HEK293 (cell line): ENCODE measurements at regions not wholly inside any gene's neighbourhood (a gene's known extent, or its start where the extent isn't known, plus 50 kb on each side); places are given as distances from the start of the nearest gene placed in this dataset.

Experiments
- CTCF ChIA-PET: fragments of 350-600 bp; formaldehyde crosslinking; extraction: SDS; loops from one replicate; lab custom pipeline; 2021; ENCODE audit warnings: antibody characterized with exemption; lab: Yijun Ruan, JAX
- POLR2A ChIA-PET: fragments of 300-600 bp; formaldehyde crosslinking; extraction: SDS; loops from one replicate; lab custom pipeline; 2020; ENCODE audit warnings: antibody characterized with exemption, inconsistent platforms; lab: Yijun Ruan, JAX
- H3K27ac ChIP-seq: fragments of 200-500 bp; sonication (Bioruptor generic); 2 replicates; pipeline ENCODE4 v1.5.1; 2014; ENCODE audit warnings: low read depth, low read length, control low read depth, inconsistent platforms; ENCODE audit errors: extremely low read depth
- H3K36me3 ChIP-seq, 2 experiments: fragments of 200-500 bp in 1 of 2; sonication (Bioruptor generic) in 1 of 2; 1 replicate in 1 of 2; 2 replicates in 1 of 2; pipeline ENCODE4 v1.5.1; 2014 to 2017; ENCODE audit warnings: inconsistent platforms in 2 of 2, low read length in 2 of 2; ENCODE audit not compliant: control insufficient read depth in 2 of 2, insufficient read depth in 1 of 2
- H3K4me1 ChIP-seq: fragments of 200-500 bp; sonication (Bioruptor generic); 2 replicates; pipeline ENCODE4 v1.5.1; 2014; ENCODE audit warnings: mild to moderate bottlenecking, low read length, inconsistent platforms; ENCODE audit not compliant: control insufficient read depth, insufficient read depth
- H3K4me3 ChIP-seq: 2 replicates; pipeline ENCODE4 v1.5.1; 2011; ENCODE audit warnings: low read depth, mild to moderate bottlenecking, control low read depth, low read length, moderate library complexity
- H3K9me3 ChIP-seq: fragments of 200-500 bp; sonication (Bioruptor generic); 2 replicates; pipeline ENCODE4 v1.5.1; 2014; ENCODE audit warnings: low read depth, low read length, inconsistent platforms; ENCODE audit not compliant: control insufficient read depth, insufficient read depth
- BCL11A ChIP-seq: fragments of 450-650 bp; formaldehyde crosslinking; IDR thresholded peaks from 2 replicates; pipeline ENCODE4 v1.5.1; 2016; ENCODE audit warnings: low read depth, missing biosample characterization, missing genetic modification characterization
- RBAK ChIP-seq: fragments of 450-650 bp; formaldehyde crosslinking; IDR thresholded peaks from 2 replicates; pipeline ENCODE4 v1.5.1; 2016; ENCODE audit warnings: missing biosample characterization, missing genetic modification characterization
- SCRT1 ChIP-seq: fragments of 450-650 bp; formaldehyde crosslinking; IDR thresholded peaks from 2 replicates; pipeline ENCODE4 v1.5.1; 2016; ENCODE audit warnings: missing biosample characterization, missing genetic modification characterization, borderline replicate concordance
- ZBTB48 ChIP-seq: fragments of 450-650 bp; formaldehyde crosslinking; IDR thresholded peaks from 2 replicates; pipeline ENCODE4 v1.5.1; 2016; ENCODE audit warnings: missing biosample characterization, missing genetic modification characterization
- ZNF16 ChIP-seq: fragments of 450-650 bp; formaldehyde crosslinking; IDR thresholded peaks from 2 replicates; pipeline ENCODE4 v1.5.1; 2016; ENCODE audit warnings: low read depth, missing biosample characterization, missing genetic modification characterization
- ZNF513 ChIP-seq: fragments of 450-650 bp; IDR thresholded peaks from 2 replicates; pipeline ENCODE4 v1.5.1; 2018; ENCODE audit warnings: missing biosample characterization, missing genetic modification characterization
- ZNF626 ChIP-seq: fragments of 450-650 bp; sonication (Bioruptor Pico); formaldehyde crosslinking; IDR thresholded peaks from 2 replicates; pipeline ENCODE4 v1.5.1; 2018; ENCODE audit warnings: missing biosample characterization, missing genetic modification characterization, inconsistent platforms
- ZNF658 ChIP-seq: fragments of 450-650 bp; formaldehyde crosslinking; IDR thresholded peaks from 2 replicates; pipeline ENCODE4; 2016; ENCODE audit warnings: missing biosample characterization, missing genetic modification characterization
- ZNF707 ChIP-seq: fragments of 450-650 bp; formaldehyde crosslinking; IDR thresholded peaks from 2 replicates; pipeline ENCODE4 v1.5.1; 2016; ENCODE audit warnings: missing biosample characterization, missing genetic modification characterization
- ZNF791 ChIP-seq: fragments of 450-650 bp; formaldehyde crosslinking; IDR thresholded peaks from 2 replicates; pipeline ENCODE4 v1.5.1; 2016; ENCODE audit warnings: missing biosample characterization, missing genetic modification characterization
- TF ChIP-seq, protein P1 (sequence below): fragments of 450-650 bp; formaldehyde crosslinking; conservative IDR thresholded peaks from 2 replicates; pipeline ENCODE4 v1.5.1; 2016; ENCODE audit warnings: low read depth, missing biosample characterization, missing genetic modification characterization
- TF ChIP-seq, protein P2 (sequence below): fragments of 450-650 bp; formaldehyde crosslinking; optimal IDR thresholded peaks from 2 replicates; pipeline ENCODE3; 2016; ENCODE audit warnings: missing biosample characterization, mild to moderate bottlenecking, missing genetic modification characterization
- TF ChIP-seq, protein P3 (sequence below): fragments of 450-650 bp; formaldehyde crosslinking; IDR thresholded peaks from 2 replicates; pipeline ENCODE4 v1.5.1; 2016; ENCODE audit warnings: missing biosample characterization, missing genetic modification characterization

DNA sequence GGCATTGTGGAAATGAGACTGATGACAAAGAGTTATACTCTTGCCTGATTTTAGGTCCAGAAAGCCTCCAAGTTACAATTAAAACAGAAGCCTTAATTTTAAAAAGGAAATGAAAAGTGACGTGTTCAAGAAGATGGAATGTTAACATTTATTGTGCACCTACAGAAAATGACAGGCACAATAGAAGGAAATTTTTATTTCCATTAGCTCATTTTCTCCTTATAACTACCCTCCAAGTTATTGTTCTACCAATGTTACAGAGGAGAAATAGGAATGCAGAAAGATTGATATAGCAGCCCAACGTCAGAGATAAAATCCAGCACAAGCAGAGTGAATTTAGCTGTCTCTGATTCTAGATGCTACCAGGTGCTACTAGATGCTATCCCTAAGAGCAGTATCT is 736.9 kb upstream of the KIRREL3 start:
- ChIA-PET CTCF (no interaction called here), POLR2A (no interaction called here)
- no peaks in the 10 kb centered on the region for H3K9me3 ChIP-seq
- H3K4me1 ChIP-seq, result no peaks in the 10 kb centered on the region
- TF ChIP-seq, protein P1, sequence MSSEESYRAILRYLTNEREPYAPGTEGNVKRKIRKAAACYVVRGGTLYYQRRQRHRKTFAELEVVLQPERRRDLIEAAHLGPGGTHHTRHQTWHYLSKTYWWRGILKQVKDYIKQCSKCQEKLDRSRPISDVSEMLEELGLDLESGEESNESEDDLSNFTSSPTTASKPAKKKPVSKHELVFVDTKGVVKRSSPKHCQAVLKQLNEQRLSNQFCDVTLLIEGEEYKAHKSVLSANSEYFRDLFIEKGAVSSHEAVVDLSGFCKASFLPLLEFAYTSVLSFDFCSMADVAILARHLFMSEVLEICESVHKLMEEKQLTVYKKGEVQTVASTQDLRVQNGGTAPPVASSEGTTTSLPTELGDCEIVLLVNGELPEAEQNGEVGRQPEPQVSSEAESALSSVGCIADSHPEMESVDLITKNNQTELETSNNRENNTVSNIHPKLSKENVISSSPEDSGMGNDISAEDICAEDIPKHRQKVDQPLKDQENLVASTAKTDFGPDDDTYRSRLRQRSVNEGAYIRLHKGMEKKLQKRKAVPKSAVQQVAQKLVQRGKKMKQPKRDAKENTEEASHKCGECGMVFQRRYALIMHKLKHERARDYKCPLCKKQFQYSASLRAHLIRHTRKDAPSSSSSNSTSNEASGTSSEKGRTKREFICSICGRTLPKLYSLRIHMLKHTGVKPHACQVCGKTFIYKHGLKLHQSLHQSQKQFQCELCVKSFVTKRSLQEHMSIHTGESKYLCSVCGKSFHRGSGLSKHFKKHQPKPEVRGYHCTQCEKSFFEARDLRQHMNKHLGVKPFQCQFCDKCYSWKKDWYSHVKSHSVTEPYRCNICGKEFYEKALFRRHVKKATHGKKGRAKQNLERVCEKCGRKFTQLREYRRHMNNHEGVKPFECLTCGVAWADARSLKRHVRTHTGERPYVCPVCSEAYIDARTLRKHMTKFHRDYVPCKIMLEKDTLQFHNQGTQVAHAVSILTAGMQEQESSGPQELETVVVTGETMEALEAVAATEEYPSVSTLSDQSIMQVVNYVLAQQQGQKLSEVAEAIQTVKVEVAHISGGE (tag by site-specific recombination), result no peak
- no peak overlapping the region for H3K27ac ChIP-seq
- no peaks in the 10 kb centered on the region for H3K36me3 ChIP-seq
- no peak overlapping the region for H3K4me3 ChIP-seq

DNA sequence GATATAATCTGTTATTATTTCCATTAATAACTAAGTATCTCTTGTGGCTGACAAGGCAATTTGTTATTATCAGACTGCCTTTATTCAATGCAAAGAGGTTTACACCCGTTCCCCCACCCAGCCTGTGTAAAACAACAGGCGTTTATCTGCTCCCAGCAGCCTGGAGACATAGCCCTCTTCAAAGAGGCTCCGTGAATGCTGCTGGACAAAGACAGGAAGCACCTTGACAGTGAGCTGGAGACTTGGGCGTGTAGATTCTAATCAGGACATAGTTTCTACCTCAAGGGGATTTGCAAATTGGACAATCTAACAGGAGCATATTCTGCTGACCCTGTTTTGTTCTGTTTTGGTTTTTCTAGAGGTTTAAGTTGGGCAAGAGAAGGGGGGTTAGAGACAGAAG is 733.0 kb upstream of the KIRREL3 start:
- Histone ChIP-seq H3K27ac (no peak overlapping the region), H3K9me3 (no peaks in the 10 kb centered on the region), H3K4me3 (no peak overlapping the region), H3K36me3 (no peaks in the 10 kb centered on the region)
- ChIA-PET POLR2A (no interaction called here), CTCF (no interaction called here)
- TF ChIP-seq, protein P2, sequence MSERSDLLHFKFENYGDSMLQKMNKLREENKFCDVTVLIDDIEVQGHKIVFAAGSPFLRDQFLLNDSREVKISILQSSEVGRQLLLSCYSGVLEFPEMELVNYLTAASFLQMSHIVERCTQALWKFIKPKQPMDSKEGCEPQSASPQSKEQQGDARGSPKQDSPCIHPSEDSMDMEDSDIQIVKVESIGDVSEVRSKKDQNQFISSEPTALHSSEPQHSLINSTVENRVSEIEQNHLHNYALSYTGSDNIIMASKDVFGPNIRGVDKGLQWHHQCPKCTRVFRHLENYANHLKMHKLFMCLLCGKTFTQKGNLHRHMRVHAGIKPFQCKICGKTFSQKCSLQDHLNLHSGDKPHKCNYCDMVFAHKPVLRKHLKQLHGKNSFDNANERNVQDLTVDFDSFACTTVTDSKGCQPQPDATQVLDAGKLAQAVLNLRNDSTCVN, result no peak
- TF ChIP-seq ZNF707 (tag by site-specific recombination) (no peak), ZNF791 (tag by site-specific recombination) (no peak), ZNF513 (tag by site-specific recombination) (no peak), ZNF16 (tag by site-specific recombination) (no peak), ZNF626 (tag by site-specific recombination) (no peak), ZBTB48 (no peak), RBAK (no peak), SCRT1 (no peak)
- TF ChIP-seq, protein P3, sequence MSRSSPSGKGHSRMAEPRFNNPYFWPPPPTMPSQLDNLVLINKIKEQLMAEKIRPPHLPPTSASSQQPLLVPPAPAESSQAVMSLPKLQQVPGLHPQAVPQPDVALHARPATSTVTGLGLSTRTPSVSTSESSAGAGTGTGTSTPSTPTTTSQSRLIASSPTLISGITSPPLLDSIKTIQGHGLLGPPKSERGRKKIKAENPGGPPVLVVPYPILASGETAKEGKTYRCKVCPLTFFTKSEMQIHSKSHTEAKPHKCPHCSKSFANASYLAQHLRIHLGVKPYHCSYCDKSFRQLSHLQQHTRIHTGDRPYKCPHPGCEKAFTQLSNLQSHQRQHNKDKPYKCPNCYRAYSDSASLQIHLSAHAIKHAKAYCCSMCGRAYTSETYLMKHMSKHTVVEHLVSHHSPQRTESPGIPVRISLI (tag by site-specific recombination), result no peak
- TF ChIP-seq, all 188 proteins: peak for 0
- no peaks in the 10 kb centered on the region for H3K4me1 ChIP-seq

DNA sequence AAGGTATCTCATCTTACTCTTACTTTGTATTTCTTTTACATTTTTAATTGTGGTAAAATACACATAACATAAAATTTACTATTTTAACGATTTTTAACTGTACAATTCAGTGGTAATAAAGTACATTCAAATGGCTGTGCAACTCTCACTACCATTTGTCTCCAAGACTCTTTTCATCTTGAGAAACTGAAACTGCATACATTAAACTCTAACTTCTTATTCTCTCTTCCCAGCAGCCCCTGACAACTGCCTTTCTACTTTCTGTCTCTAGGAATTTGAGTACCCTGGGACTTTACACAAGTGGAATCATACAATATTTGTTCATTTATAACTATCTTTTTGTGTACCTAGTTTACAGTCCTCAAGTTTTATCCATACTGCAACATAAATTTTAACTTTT is 725.8 kb upstream of the KIRREL3 start:
- Histone ChIP-seq H3K4me1 (no peaks in the 10 kb centered on the region), H3K36me3 (no peaks in the 10 kb centered on the region), H3K9me3 (no peaks in the 10 kb centered on the region), H3K4me3 (no peak overlapping the region), H3K27ac (no peak overlapping the region)
- POLR2A ChIA-PET, result no interaction called here
- CTCF ChIA-PET, result interaction anchor here (0.6 kb wide), 1 partner anchor 235 kb away, joined by 4 read pairs; no protein-coding TSS in a partner anchor
- TF ChIP-seq BCL11A (tag by site-specific recombination), result no peak
- TF ChIP-seq ZNF658, result no peak
